T1000 (cell line): ENCODE measurements at regions not wholly inside any gene's neighbourhood (a gene's known extent, or its start where the extent isn't known, plus 50 kb on each side); places are given as distances from the start of the nearest gene placed in this dataset.
"Not testable (repeated sequence)": the region's sequence is repeated elsewhere in the genome, so short reads cannot be mapped to it uniquely, and the experiment has no call there.

Experiments used
- DNase-seq: peaks from one replicate; lab custom pipeline; 2025; ENCODE audit warnings: mixed read lengths; lab: John Stamatoyannopoulos, UW

- no peak for DNase-seq
Measured at GRCh38 chr16:52731219-52731875, 184.4 kb upstream of the TOX3 start.

- DNase-seq = no peak
Measured at GRCh38 chr16:52729731-52730130, 182.8 kb upstream of the TOX3 start.

- DNase-seq = no peak
Measured at GRCh38 chr16:52727849-52728248, 180.9 kb upstream of the TOX3 start.

GRCh38 chr16:52727441-52727840 is 180.5 kb upstream of the TOX3 start:
- DNase-seq = no peak

- DNase-seq = no peak
Measured at GRCh38 chr16:52725461-52725860, 178.5 kb upstream of the TOX3 start.

GRCh38 chr16:52725043-52725442 is 178.1 kb upstream of the TOX3 start:
- no peak for DNase-seq

- no peak for DNase-seq
Measured at GRCh38 chr16:52721331-52721730, 174.4 kb upstream of the TOX3 start.

- no peak for DNase-seq
Measured at GRCh38 chr16:52718046-52718445, 171.1 kb upstream of the TOX3 start.

- no peak for DNase-seq
Measured at GRCh38 chr16:52713740-52714139, 166.8 kb upstream of the TOX3 start.

- DNase-seq = no peak
Measured at GRCh38 chr16:52709306-52709705, 162.4 kb upstream of the TOX3 start.

- no peak for DNase-seq
Measured at GRCh38 chr16:52708476-52708875, 161.5 kb upstream of the TOX3 start.

- DNase-seq = no peak
Measured at GRCh38 chr16:52707676-52708337, 160.9 kb upstream of the TOX3 start.

- no peak for DNase-seq
Measured at GRCh38 chr16:52705122-52705521, 158.2 kb upstream of the TOX3 start.

- DNase-seq = no peak
Measured at GRCh38 chr16:52697971-52698370, 151.0 kb upstream of the TOX3 start.

- no peak for DNase-seq
Measured at GRCh38 chr16:52696126-52696525, 149.2 kb upstream of the TOX3 start.

- DNase-seq = no peak
Measured at GRCh38 chr16:52690468-52690867, 143.5 kb upstream of the TOX3 start.

- no peak for DNase-seq
Measured at GRCh38 chr16:52680993-52681392, 134.1 kb upstream of the TOX3 start.

- DNase-seq = no peak
Measured at GRCh38 chr16:52677501-52677900, 130.6 kb upstream of the TOX3 start.

- DNase-seq = no peak
Measured at GRCh38 chr16:52676959-52677358, 130.0 kb upstream of the TOX3 start.

GRCh38 chr16:52671590-52671989 is 124.6 kb upstream of the TOX3 start:
- DNase-seq = no peak

- no peak for DNase-seq
Measured at GRCh38 chr16:52657924-52658323, 111.0 kb upstream of the TOX3 start.

GRCh38 chr16:52655916-52656315 is 109.0 kb upstream of the TOX3 start:
- DNase-seq = not testable (repeated sequence)

GRCh38 chr16:52655156-52655555 is 108.2 kb upstream of the TOX3 start:
- not testable (repeated sequence) for DNase-seq

- no peak for DNase-seq
Measured at GRCh38 chr16:52652033-52652432, 105.1 kb upstream of the TOX3 start.
